NB4 (cell line): ENCODE measurements at regions not wholly inside any gene's neighbourhood (a gene's known extent, or its start where the extent isn't known, plus 50 kb on each side); places are given as distances from the start of the nearest gene placed in this dataset.

Experiments
- DNase-seq: peaks from one replicate; pipeline ENCODE4 v3.0.0; 2010; ENCODE audit warnings: low read depth
- H3K4me3 ChIP-seq: one replicate; pipeline ENCODE4 v1.5.1; 2011; ENCODE audit warnings: mild to moderate bottlenecking, low read depth, low read length, moderate library complexity
- CTCF ChIP-seq: IDR thresholded peaks from one replicate; pipeline ENCODE4 v1.5.1; 2012; ENCODE audit warnings: low read depth, low read length
- MAX ChIP-seq: IDR thresholded peaks from 2 replicates; pipeline ENCODE4 v1.6.1; 2011; ENCODE audit warnings: low read depth, low read length
- MYC ChIP-seq: IDR thresholded peaks from 2 replicates; pipeline ENCODE4 v1.6.1; 2011; ENCODE audit warnings: low read depth, low read length
- POLR2A ChIP-seq: IDR thresholded peaks from 2 replicates; pipeline ENCODE4 v1.6.1; 2011; ENCODE audit warnings: mild to moderate bottlenecking; ENCODE audit not compliant: insufficient read length; ENCODE audit errors: extremely low read depth

GRCh38 chr4:72827968-72828367 lies 241.5 kb downstream of the COX18 start:
- TF ChIP-seq CTCF (no peak), MAX (no peak), POLR2A (no peak), MYC (no peak)
- DNase-seq: no peak
- no peak overlapping the region for H3K4me3 ChIP-seq

GRCh38 chr4:72820107-72820506 lies 249.4 kb downstream of the COX18 start:
- TF ChIP-seq CTCF: no peak
- TF ChIP-seq MAX: no peak
- no peak for TF ChIP-seq POLR2A
- no peak for TF ChIP-seq MYC

GRCh38 chr4:72817012-72817411 lies 248.0 kb upstream of the ADAMTS3 start:
- no peak for DNase-seq

More at GRCh38 chr4:72820107-72820506, 249.4 kb downstream of the COX18 start:
- DNase-seq: no peak
- H3K4me3 ChIP-seq: no peak overlapping the region

GRCh38 chr4:72814241-72814640 lies 245.2 kb upstream of the ADAMTS3 start:
- DNase-seq: no peak
- no peak for TF ChIP-seq CTCF
- no peak for TF ChIP-seq MYC
- no peak for TF ChIP-seq MAX
- TF ChIP-seq POLR2A: no peak

More at GRCh38 chr4:72817012-72817411, 248.0 kb upstream of the ADAMTS3 start:
- no peak overlapping the region for H3K4me3 ChIP-seq
- TF ChIP-seq MAX (no peak), CTCF (no peak), POLR2A (no peak), MYC (no peak)

GRCh38 chr4:72809208-72809607 lies 240.2 kb upstream of the ADAMTS3 start:
- TF ChIP-seq POLR2A: no peak
- no peak for TF ChIP-seq MAX
- TF ChIP-seq CTCF: no peak
- no peak for TF ChIP-seq MYC
- no peak overlapping the region for H3K4me3 ChIP-seq
- no peak for DNase-seq

More at GRCh38 chr4:72814241-72814640, 245.2 kb upstream of the ADAMTS3 start:
- no peak overlapping the region for H3K4me3 ChIP-seq

- no peak overlapping the region for H3K4me3 ChIP-seq
- no peak for DNase-seq
- TF ChIP-seq CTCF (no peak), POLR2A (no peak), MYC (no peak), MAX (no peak)
Measured at GRCh38 chr4:72805284-72805683, 236.3 kb upstream of the ADAMTS3 start.
